ENCODE measurements at regions not wholly inside any gene's neighbourhood (a gene's known extent, or its start where the extent isn't known, plus 50 kb on each side); places are given as distances from the start of the nearest gene placed in this dataset.

DNA sequence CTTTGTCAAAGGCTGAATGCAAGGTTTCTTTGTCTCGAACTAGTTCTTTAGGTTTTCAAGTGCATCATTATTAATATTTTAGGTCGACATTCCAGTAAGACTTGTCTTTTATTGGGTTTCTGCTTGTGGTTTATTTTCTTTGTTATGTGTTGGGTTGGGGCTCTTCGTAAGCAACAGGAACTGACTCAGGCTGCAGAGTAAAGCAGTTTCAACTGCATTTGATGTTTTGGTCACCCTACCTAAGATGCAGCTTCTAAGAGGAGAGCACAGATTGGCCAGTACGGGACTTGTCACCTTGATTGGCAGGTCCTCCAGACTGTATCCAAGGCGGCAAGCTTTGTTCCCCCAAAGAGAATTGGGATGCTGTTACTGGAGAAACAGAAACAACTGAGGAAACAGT lies 149.5 kb upstream of the SULF2 start:
- TF ChIP-seq EZH2 (IDR thresholded peaks at IDR 0.05; ENCODE audit: borderline replicate concordance, low read depth, low read length, poor library complexity, severe bottlenecking), result no peak
- TF ChIP-seq, protein P1, sequence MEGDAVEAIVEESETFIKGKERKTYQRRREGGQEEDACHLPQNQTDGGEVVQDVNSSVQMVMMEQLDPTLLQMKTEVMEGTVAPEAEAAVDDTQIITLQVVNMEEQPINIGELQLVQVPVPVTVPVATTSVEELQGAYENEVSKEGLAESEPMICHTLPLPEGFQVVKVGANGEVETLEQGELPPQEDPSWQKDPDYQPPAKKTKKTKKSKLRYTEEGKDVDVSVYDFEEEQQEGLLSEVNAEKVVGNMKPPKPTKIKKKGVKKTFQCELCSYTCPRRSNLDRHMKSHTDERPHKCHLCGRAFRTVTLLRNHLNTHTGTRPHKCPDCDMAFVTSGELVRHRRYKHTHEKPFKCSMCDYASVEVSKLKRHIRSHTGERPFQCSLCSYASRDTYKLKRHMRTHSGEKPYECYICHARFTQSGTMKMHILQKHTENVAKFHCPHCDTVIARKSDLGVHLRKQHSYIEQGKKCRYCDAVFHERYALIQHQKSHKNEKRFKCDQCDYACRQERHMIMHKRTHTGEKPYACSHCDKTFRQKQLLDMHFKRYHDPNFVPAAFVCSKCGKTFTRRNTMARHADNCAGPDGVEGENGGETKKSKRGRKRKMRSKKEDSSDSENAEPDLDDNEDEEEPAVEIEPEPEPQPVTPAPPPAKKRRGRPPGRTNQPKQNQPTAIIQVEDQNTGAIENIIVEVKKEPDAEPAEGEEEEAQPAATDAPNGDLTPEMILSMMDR (conservative IDR thresholded peaks at IDR 0.05; ENCODE audit: low read depth, low read length), result no peak
- BruUV-seq (replicated peaks), result no TSS peak
- ChIA-PET POLR2A (ENCODE audit: low non-redundant PET) (no interaction called here), CTCF (no interaction called here)
- Histone ChIP-seq H3K4me3 (ENCODE audit: low read depth, low read length, poor library complexity, severe bottlenecking) (no peak overlapping the region), H3K4me1 (ENCODE audit: insufficient read depth, low read length, poor library complexity, severe bottlenecking) (no peaks in the 10 kb centered on the region), H3K36me3 (ENCODE audit: insufficient read depth, low read length, poor library complexity, severe bottlenecking) (no peaks in the 10 kb centered on the region), H3K27ac (ENCODE audit: low read depth, low read length, poor library complexity, severe bottlenecking) (no peak overlapping the region), H3K27me3 (replicated peaks; ENCODE audit: insufficient read depth, low read depth, low read length, poor library complexity) (peaks cover 40% of the 10 kb centered on the region), H3K9me3 (ENCODE audit: low read depth, low read length, poor library complexity, severe bottlenecking) (no peaks in the 10 kb centered on the region)
- intact Hi-C loops (cut with micrococcal nuclease; ENCODE audit: unreplicated experiment), result no loop called here
- DNase-seq (ENCODE audit: low spot score), result no peak

DNA sequence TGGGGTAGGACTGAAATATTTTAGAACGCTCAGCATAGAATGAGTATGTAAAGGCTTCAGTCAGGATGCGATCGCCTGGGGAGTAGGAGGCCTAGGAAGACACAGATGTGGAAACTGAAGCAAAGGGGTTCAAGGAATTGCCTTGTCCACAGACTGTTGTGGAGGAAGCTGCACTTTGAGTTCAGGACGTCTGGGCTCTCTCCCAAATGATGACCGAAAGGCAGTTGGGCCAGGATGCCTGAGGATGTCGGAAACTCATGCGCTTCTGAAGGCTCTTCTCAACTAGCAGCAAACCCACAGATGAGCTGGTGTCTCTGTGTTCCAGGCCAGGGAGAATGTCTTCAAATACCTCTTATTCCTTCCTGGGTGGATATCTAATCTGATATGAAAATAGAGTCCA lies 146.2 kb upstream of the SULF2 start:
- Histone ChIP-seq H3K27me3 (replicated peaks; ENCODE audit: insufficient read depth, low read depth, low read length, poor library complexity) (peaks cover 29% of the 10 kb centered on the region), H3K27ac (ENCODE audit: low read depth, low read length, poor library complexity, severe bottlenecking) (no peak overlapping the region), H3K9me3 (ENCODE audit: low read depth, low read length, poor library complexity, severe bottlenecking) (no peaks in the 10 kb centered on the region), H3K36me3 (ENCODE audit: insufficient read depth, low read length, poor library complexity, severe bottlenecking) (no peaks in the 10 kb centered on the region), H3K4me1 (ENCODE audit: insufficient read depth, low read length, poor library complexity, severe bottlenecking) (peaks cover 4% of the 10 kb centered on the region), H3K4me3 (ENCODE audit: low read depth, low read length, poor library complexity, severe bottlenecking) (no peak overlapping the region)
- no TSS peak for BruUV-seq (replicated peaks)
- ChIA-PET POLR2A (ENCODE audit: low non-redundant PET) (no interaction called here), CTCF (no interaction called here)
- DNase-seq (ENCODE audit: low spot score), result no peak
- intact Hi-C loops (cut with micrococcal nuclease; ENCODE audit: unreplicated experiment), result no loop called here
- TF ChIP-seq, protein P1 (conservative IDR thresholded peaks at IDR 0.05; ENCODE audit: low read depth, low read length), result no peak
- no peak for TF ChIP-seq EZH2 (IDR thresholded peaks at IDR 0.05; ENCODE audit: borderline replicate concordance, low read depth, low read length, poor library complexity, severe bottlenecking)

DNA sequence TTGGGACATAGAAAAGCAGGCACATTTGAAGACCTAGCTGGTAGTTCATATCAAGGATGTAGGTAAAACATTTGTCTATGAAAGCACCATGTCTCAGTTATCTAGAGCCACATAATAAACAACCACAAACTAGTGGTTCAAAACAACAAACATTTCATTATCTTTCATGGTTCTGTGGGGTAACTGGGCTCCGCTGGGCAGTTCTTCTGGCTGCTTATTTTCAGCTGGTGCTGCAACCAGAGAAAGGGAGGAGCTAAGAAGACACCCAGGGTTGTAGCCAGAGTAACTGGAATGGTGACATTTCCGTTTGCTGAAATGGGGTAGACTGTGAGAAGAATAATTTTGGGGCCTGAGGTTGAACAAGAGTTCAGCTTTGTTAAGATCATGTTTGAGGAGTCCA lies 145.7 kb upstream of the SULF2 start:
- Histone ChIP-seq H3K36me3 (ENCODE audit: insufficient read depth, low read length, poor library complexity, severe bottlenecking) (no peaks in the 10 kb centered on the region), H3K27me3 (replicated peaks; ENCODE audit: insufficient read depth, low read depth, low read length, poor library complexity) (peaks cover 24% of the 10 kb centered on the region), H3K4me1 (ENCODE audit: insufficient read depth, low read length, poor library complexity, severe bottlenecking) (peaks cover 4% of the 10 kb centered on the region), H3K27ac (ENCODE audit: low read depth, low read length, poor library complexity, severe bottlenecking) (no peak overlapping the region), H3K9me3 (ENCODE audit: low read depth, low read length, poor library complexity, severe bottlenecking) (no peaks in the 10 kb centered on the region), H3K4me3 (ENCODE audit: low read depth, low read length, poor library complexity, severe bottlenecking) (no peak overlapping the region)
- ChIA-PET POLR2A (ENCODE audit: low non-redundant PET) (no interaction called here), CTCF (no interaction called here)
- intact Hi-C loops (cut with micrococcal nuclease; ENCODE audit: unreplicated experiment), result no loop called here
- TF ChIP-seq, protein P1 (conservative IDR thresholded peaks at IDR 0.05; ENCODE audit: low read depth, low read length), result no peak
- no peak for TF ChIP-seq EZH2 (IDR thresholded peaks at IDR 0.05; ENCODE audit: borderline replicate concordance, low read depth, low read length, poor library complexity, severe bottlenecking)
- DNase-seq (ENCODE audit: low spot score), result no peak
- BruUV-seq (replicated peaks), result no TSS peak

Data from A673 (cell line).